ENCODE measurements at regions not wholly inside any gene's neighbourhood (a gene's known extent, or its start where the extent isn't known, plus 50 kb on each side); places are given as distances from the start of the nearest gene placed in this dataset.

- Histone ChIP-seq H3K36me3 (no peaks in the 10 kb centered on the region), H3K4me3 (no peak overlapping the region), H3K27me3 (no peaks in the 10 kb centered on the region), H3K9me3 (no peaks in the 10 kb centered on the region), H3K27ac (no peak overlapping the region), H3K4me1 (no peaks in the 10 kb centered on the region)
- DNase-seq: no peak
- intact Hi-C loops (cut with DNase I; ENCODE audit: low total_unique reads): no loop called here
- TF ChIP-seq POLR2A (IDR thresholded peaks at IDR 0.05): no peak
- TF ChIP-seq, protein P1, sequence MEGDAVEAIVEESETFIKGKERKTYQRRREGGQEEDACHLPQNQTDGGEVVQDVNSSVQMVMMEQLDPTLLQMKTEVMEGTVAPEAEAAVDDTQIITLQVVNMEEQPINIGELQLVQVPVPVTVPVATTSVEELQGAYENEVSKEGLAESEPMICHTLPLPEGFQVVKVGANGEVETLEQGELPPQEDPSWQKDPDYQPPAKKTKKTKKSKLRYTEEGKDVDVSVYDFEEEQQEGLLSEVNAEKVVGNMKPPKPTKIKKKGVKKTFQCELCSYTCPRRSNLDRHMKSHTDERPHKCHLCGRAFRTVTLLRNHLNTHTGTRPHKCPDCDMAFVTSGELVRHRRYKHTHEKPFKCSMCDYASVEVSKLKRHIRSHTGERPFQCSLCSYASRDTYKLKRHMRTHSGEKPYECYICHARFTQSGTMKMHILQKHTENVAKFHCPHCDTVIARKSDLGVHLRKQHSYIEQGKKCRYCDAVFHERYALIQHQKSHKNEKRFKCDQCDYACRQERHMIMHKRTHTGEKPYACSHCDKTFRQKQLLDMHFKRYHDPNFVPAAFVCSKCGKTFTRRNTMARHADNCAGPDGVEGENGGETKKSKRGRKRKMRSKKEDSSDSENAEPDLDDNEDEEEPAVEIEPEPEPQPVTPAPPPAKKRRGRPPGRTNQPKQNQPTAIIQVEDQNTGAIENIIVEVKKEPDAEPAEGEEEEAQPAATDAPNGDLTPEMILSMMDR (IDR thresholded peaks at IDR 0.05): no peak
Observed at GRCh38 chr17:37834168-37834567, 89.3 kb upstream of the HNF1B start.

DNA sequence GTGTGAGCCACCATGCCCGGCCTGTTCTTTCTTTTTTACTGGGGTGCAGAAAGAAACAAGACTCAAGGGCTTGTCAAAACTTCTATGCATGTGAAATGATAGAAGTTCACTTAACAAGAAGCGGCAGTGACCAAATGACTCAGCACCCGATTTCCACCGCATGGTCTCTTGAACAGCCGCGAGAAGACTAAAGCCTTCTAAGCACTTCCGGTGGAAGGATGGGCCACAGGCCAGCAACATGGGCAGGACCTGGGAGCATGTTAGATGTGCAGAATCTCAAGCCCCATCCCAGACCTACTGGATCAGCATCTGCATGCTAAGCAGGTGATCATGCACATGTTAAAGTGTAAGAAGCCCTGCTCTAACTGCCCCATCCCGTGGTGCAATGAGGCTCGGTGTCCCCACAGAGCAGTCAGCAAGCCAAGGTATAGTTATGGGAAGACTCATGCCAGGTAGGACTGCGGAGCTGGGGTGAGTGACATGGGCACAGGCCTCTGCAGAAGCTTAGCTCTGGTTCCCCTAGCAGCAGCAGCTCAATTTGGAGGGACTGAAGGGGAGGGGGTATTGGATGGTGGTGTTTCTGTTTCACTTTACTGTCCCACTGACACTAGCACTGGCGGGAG lies 88.5 kb upstream of the HNF1B start:
- Histone ChIP-seq H3K36me3 (no peaks in the 10 kb centered on the region), H3K4me3 (no peak overlapping the region), H3K9me3 (no peaks in the 10 kb centered on the region), H3K4me1 (no peaks in the 10 kb centered on the region), H3K27ac (no peak overlapping the region), H3K27me3 (no peaks in the 10 kb centered on the region)
- intact Hi-C loops (cut with DNase I; ENCODE audit: low total_unique reads): no loop called here
- TF ChIP-seq POLR2A (IDR thresholded peaks at IDR 0.05): no peak
- TF ChIP-seq, protein P1 (IDR thresholded peaks at IDR 0.05): no peak
- no peak for DNase-seq

GRCh38 chr17:37831986-37832385 lies 87.1 kb upstream of the HNF1B start:
- H3K4me1 ChIP-seq: no peaks in the 10 kb centered on the region
- no peak for DNase-seq
- H3K27ac ChIP-seq: no peak overlapping the region
- no peaks in the 10 kb centered on the region for H3K9me3 ChIP-seq
- no peak overlapping the region for H3K4me3 ChIP-seq
- no peak for TF ChIP-seq POLR2A (IDR thresholded peaks at IDR 0.05)
- TF ChIP-seq, protein P1 (IDR thresholded peaks at IDR 0.05): no peak
- H3K36me3 ChIP-seq: no peaks in the 10 kb centered on the region
- intact Hi-C loops (cut with DNase I; ENCODE audit: low total_unique reads): no loop called here
- H3K27me3 ChIP-seq: no peaks in the 10 kb centered on the region

DNA sequence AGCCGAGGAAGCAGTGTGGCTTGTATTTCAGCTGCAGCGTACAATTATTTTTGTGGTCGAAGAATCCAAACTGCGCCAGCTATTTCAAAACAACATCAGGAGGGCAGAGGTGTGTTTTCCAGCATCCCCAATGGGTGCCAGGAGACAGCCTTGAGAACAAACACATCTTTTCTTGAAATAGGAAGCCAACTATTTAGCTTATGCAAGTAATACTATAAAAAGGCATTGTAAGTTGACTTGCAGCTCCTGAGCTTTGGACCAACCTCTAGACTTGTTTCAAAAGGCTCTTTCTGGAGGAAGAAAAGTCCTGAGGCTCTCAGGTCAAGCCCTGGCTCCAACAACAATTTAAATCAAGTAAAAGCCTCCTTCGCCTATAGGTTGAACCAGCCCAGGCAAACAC lies 86.6 kb upstream of the HNF1B start:
- no peaks in the 10 kb centered on the region for H3K36me3 ChIP-seq
- H3K4me1 ChIP-seq: no peaks in the 10 kb centered on the region
- no peaks in the 10 kb centered on the region for H3K9me3 ChIP-seq
- no peak overlapping the region for H3K27ac ChIP-seq
- H3K4me3 ChIP-seq: no peak overlapping the region
- no peak for TF ChIP-seq POLR2A (IDR thresholded peaks at IDR 0.05)
- TF ChIP-seq, protein P1 (IDR thresholded peaks at IDR 0.05): no peak
- H3K27me3 ChIP-seq: no peaks in the 10 kb centered on the region
- no peak for DNase-seq
- intact Hi-C loops (cut with DNase I; ENCODE audit: low total_unique reads): no loop called here

DNA sequence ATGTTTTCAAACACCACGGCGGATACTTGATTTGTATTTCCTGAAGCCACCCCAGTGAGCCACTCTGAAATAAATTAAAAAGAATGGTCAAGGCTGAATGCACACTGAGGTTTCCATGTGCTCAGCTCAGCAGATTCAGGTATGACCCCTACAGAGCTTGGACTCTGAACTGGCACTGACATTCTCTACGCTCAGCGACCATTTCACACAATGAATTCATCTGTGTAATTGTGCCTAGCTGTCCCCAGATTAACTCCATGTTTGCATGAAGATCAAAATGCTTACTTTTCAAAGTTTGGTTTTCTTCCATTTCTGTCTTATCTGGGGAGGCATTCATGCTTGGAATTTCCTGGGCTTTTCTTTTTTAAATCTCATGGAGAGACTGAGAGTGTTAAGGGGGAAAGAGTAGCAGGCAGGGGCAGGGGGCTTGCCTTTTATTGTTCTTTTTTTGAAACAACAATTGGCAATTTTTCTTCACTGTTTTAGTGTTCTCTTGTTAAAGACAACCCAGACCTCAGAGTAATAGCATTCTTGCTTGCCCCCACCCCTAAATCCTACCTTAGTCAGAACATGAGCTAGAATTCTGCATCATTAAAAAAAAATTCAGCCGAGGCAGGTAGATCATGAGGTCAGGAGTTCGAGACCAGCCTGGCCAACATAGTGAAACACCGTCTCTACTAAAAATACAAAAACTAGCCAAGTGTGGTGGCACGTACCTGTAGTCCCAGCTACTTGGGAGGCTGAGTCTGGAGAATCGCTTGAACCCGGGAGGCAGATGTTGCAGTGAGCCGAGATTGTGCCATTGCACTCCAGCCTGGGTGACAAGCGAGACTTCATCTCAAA lies 85.5 kb upstream of the HNF1B start:
- Histone ChIP-seq H3K27ac (no peak overlapping the region), H3K9me3 (no peaks in the 10 kb centered on the region), H3K27me3 (no peaks in the 10 kb centered on the region), H3K4me1 (no peaks in the 10 kb centered on the region), H3K36me3 (no peaks in the 10 kb centered on the region), H3K4me3 (no peak overlapping the region)
- intact Hi-C loops (cut with DNase I; ENCODE audit: low total_unique reads): no loop called here
- TF ChIP-seq, protein P1 (IDR thresholded peaks at IDR 0.05): no peak
- DNase-seq: no peak

Measured in uterus (tissue), 3 donors.